Astrocyte of the cerebellum (primary cell): ENCODE measurements at regions not wholly inside any gene's neighbourhood (a gene's known extent, or its start where the extent isn't known, plus 50 kb on each side); places are given as distances from the start of the nearest gene placed in this dataset.

Experiments used
- DNase-seq: peaks from one replicate; pipeline ENCODE4 v3.0.0-alpha.2; 2011; ENCODE audit warnings: low read depth
- H3K4me3 ChIP-seq: 2 replicates; pipeline ENCODE4 v1.5.1; 2011; ENCODE audit warnings: mild to moderate bottlenecking, low read depth, low read length, moderate library complexity
- CTCF ChIP-seq: IDR thresholded peaks from 2 replicates; pipeline ENCODE4 v1.5.1; 2012; ENCODE audit warnings: low read length, low read depth, moderate library complexity, mild to moderate bottlenecking; ENCODE audit errors: missing control alignments
- in situ Hi-C: cut with HindIII; loops from 2 replicates; pipeline ENCODE4 v1.10.0; 2017; ENCODE audit warnings: low sequenced_read_pairs

GRCh38 chr7:54333952-54334351 is 208.2 kb upstream of the VSTM2A start:
- TF ChIP-seq CTCF: no peak
- DNase-seq: no peak
- H3K4me3 ChIP-seq: no peak overlapping the region
- in situ Hi-C loops: no loop called here

GRCh38 chr7:54336800-54337199 is 205.4 kb upstream of the VSTM2A start:
- in situ Hi-C loops: no loop called here
- DNase-seq: peak; percentile 5
- no peak overlapping the region for H3K4me3 ChIP-seq
- no peak for TF ChIP-seq CTCF

GRCh38 chr7:54337466-54337865 is 204.7 kb upstream of the VSTM2A start:
- no peak for TF ChIP-seq CTCF
- in situ Hi-C loops: no loop called here

GRCh38 chr7:54338319-54338718 is 203.9 kb upstream of the VSTM2A start:
- TF ChIP-seq CTCF: no peak
- H3K4me3 ChIP-seq: no peak overlapping the region
- DNase-seq: no peak
- in situ Hi-C loops: no loop called here

More at GRCh38 chr7:54337466-54337865, 204.7 kb upstream of the VSTM2A start:
- no peak overlapping the region for H3K4me3 ChIP-seq
- no peak for DNase-seq

GRCh38 chr7:54339073-54339472 is 203.1 kb upstream of the VSTM2A start:
- peak; percentile 1 for DNase-seq
- in situ Hi-C loops: no loop called here
- no peak for TF ChIP-seq CTCF
- no peak overlapping the region for H3K4me3 ChIP-seq

- no peak overlapping the region for H3K4me3 ChIP-seq
- TF ChIP-seq CTCF: no peak
- in situ Hi-C loops: no loop called here
- DNase-seq: no peak
Observed at GRCh38 chr7:54342458-54342857, 199.7 kb upstream of the VSTM2A start.

- H3K4me3 ChIP-seq: no peak overlapping the region
- in situ Hi-C loops: no loop called here
- TF ChIP-seq CTCF: no peak
- DNase-seq: no peak
Observed at GRCh38 chr7:54343511-54343910, 198.7 kb upstream of the VSTM2A start.
